HCT116 (cell line): ENCODE measurements at regions not wholly inside any gene's neighbourhood (a gene's known extent, or its start where the extent isn't known, plus 50 kb on each side); places are given as distances from the start of the nearest gene placed in this dataset.

ENCODE experiments used
- ATAC-seq: fragments of 200-7000 bp; cut with Tn5 transposase; 2 replicates; pipeline ENCODE4 v1.9.1; 2020; ENCODE audit warnings: mild to moderate bottlenecking, moderate library complexity
- BruUV-seq: library from RNA; stranded (reverse); fragments of 400-500 nt; replicated peaks from 2 replicates; lab custom pipeline; 2021; lab: Mats Ljungman, UMichigan
- CTCF ChIA-PET: fragments of 300-600 bp; sonication (Branson Sonifier 250); formaldehyde crosslinking; loops from one replicate; lab custom pipeline; 2021; ENCODE audit warnings: antibody characterized with exemption; lab: Charles Lee
- POLR2A ChIA-PET: fragments of 300-600, 350-600 bp; sonication (Branson Sonifier 250); formaldehyde crosslinking; loops from one replicate; lab custom pipeline; 2021; ENCODE audit warnings: antibody characterized with exemption; lab: Charles Lee
- RAD21 ChIA-PET, 2 experiments: fragments of 300-600 bp; sonication (Branson Sonifier 250); formaldehyde crosslinking; loops; one replicate each; lab custom pipeline; 2023; ENCODE audit warnings: low total read pairs in 2 of 2; ENCODE audit not compliant: uncharacterized antibody in 2 of 2, unreplicated experiment in 2 of 2, low non-redundant PET in 1 of 2; lab: Charles Lee
- DNase-seq: peaks from one replicate; pipeline ENCODE4 v3.0.0-alpha.2; 2010; ENCODE audit warnings: low read depth, low spot score
- H2AFZ ChIP-seq: fragments of 200-600 bp; shearing (Covaris generic), sonication (generic); 2 replicates; pipeline ENCODE4 v1.6.1; 2017; ENCODE audit warnings: low read depth, mixed run types, mixed read lengths, antibody characterized with exemption, low read length; ENCODE audit not compliant: poor library complexity, severe bottlenecking
- H3K27ac ChIP-seq: 2 replicates; pipeline ENCODE4 v1.5.1; 2012; ENCODE audit warnings: low read depth, low read length
- H3K27me3 ChIP-seq: fragments of 200-600 bp; sonication (generic); 2 replicates; pipeline ENCODE4 v1.6.1; 2016; ENCODE audit warnings: mixed run types, low read length, mixed read lengths; ENCODE audit not compliant: insufficient read depth
- H3K36me3 ChIP-seq, 2 experiments: fragments of 200-500 bp in 1 of 2; fragments of 200-600 bp in 1 of 2; sonication (Bioruptor generic) in 1 of 2; sonication (generic) in 1 of 2; 2 replicates each; pipeline versions ENCODE4 v1.5.1 to v1.6.1; 2014 to 2016; ENCODE audit warnings: low read length in 2 of 2, inconsistent platforms in 1 of 2, mixed read lengths in 1 of 2, mixed run types in 1 of 2; ENCODE audit not compliant: insufficient read depth in 2 of 2, control insufficient read depth in 1 of 2
- H3K4me1 ChIP-seq, 2 experiments: fragments of 200-600 bp in 1 of 2; sonication (generic) in 1 of 2; 2 replicates each; pipeline versions ENCODE4 v1.5.1 to v1.6.1; 2012 to 2017; ENCODE audit warnings: low read length in 2 of 2, inconsistent platforms in 1 of 2, mild to moderate bottlenecking in 1 of 2, mixed read lengths in 1 of 2, mixed run types in 1 of 2, moderate library complexity in 1 of 2; ENCODE audit not compliant: insufficient read depth in 2 of 2, control insufficient read depth in 1 of 2
- H3K4me2 ChIP-seq: fragments of 200-600 bp; sonication (generic); 2 replicates; pipeline ENCODE4 v1.6.1; 2017; ENCODE audit warnings: mixed run types, low read length, mixed read lengths
- H3K4me3 ChIP-seq, 2 experiments: fragments of 200-600 bp in 1 of 2; sonication (generic) in 1 of 2; replicated peaks in 1 of 2; 2 replicates each; pipeline ENCODE4 v1.5.1; 2011 to 2016; ENCODE audit warnings: low read length in 2 of 2, control low read depth in 1 of 2, low read depth in 1 of 2, mild to moderate bottlenecking in 1 of 2, mixed read lengths in 1 of 2, mixed run types in 1 of 2
- H3K79me2 ChIP-seq: fragments of 200-600 bp; sonication (generic); 2 replicates; pipeline ENCODE4 v1.6.1; 2017; ENCODE audit warnings: mild to moderate bottlenecking, mixed run types, low read length, moderate library complexity, mixed read lengths; ENCODE audit not compliant: insufficient read depth
- H3K9ac ChIP-seq: fragments of 200-600 bp; sonication (generic); 2 replicates; pipeline ENCODE4 v1.6.1; 2016; ENCODE audit warnings: low read length, mixed read lengths
- H3K9me2 ChIP-seq: fragments of 200-600 bp; sonication (generic), shearing (Covaris generic); 2 replicates; pipeline ENCODE4 v1.6.1; 2017; ENCODE audit warnings: mixed run types, mild to moderate bottlenecking, moderate library complexity; ENCODE audit not compliant: insufficient read depth
- H3K9me3 ChIP-seq, 2 experiments: fragments of 200-500 bp in 1 of 2; fragments of 200-600 bp in 1 of 2; sonication (Bioruptor generic) in 1 of 2; sonication (generic) in 1 of 2; 2 replicates each; pipeline ENCODE4 v1.6.1; 2014 to 2017; ENCODE audit warnings: low read length in 2 of 2, mixed read lengths in 2 of 2, inconsistent platforms in 1 of 2, low read depth in 1 of 2, mild to moderate bottlenecking in 1 of 2, mixed run types in 1 of 2, moderate library complexity in 1 of 2; ENCODE audit not compliant: control insufficient read depth in 1 of 2, insufficient read depth in 1 of 2
- H4K20me1 ChIP-seq: fragments of 200-600 bp; sonication (generic), shearing (Covaris generic); 2 replicates; pipeline ENCODE4 v1.6.1; 2017; ENCODE audit warnings: mixed run types, mild to moderate bottlenecking, moderate library complexity; ENCODE audit not compliant: insufficient read depth
- ATF3 ChIP-seq: IDR thresholded peaks from 2 replicates; pipeline ENCODE4 v1.6.1; 2012
- CBX3 ChIP-seq: IDR thresholded peaks from 2 replicates; pipeline ENCODE4 v1.6.1; 2012; ENCODE audit warnings: low read depth
- CEBPB ChIP-seq: IDR thresholded peaks from 2 replicates; pipeline ENCODE4 v1.6.1; 2012; ENCODE audit warnings: low read depth
- ELF1 ChIP-seq: IDR thresholded peaks from 2 replicates; pipeline ENCODE4 v1.6.1; 2012; ENCODE audit warnings: low read depth, borderline replicate concordance
- EZH2 ChIP-seq: fragments of 200-600 bp; sonication (generic); IDR thresholded peaks from 2 replicates; pipeline ENCODE4 v1.6.1; 2017; ENCODE audit warnings: antibody characterized with exemption, mixed run types
- EZH2phosphoT487 ChIP-seq: fragments of 200-600 bp; IDR thresholded peaks from 2 replicates; pipeline ENCODE4 v1.6.1; 2018; ENCODE audit warnings: antibody characterized with exemption, borderline replicate concordance
- FOSL1 ChIP-seq: IDR thresholded peaks from 2 replicates; pipeline ENCODE4 v1.6.1; 2012; ENCODE audit warnings: low read depth
- JUND ChIP-seq: IDR thresholded peaks from 2 replicates; pipeline ENCODE4 v1.6.1; 2012
- POLR2A ChIP-seq: IDR thresholded peaks from 2 replicates; pipeline ENCODE4 v1.7.0; 2011; ENCODE audit warnings: borderline replicate concordance; ENCODE audit not compliant: insufficient read depth, insufficient read length; ENCODE audit errors: extremely low read depth
- SP1 ChIP-seq: IDR thresholded peaks from 2 replicates; pipeline ENCODE4 v1.6.1; 2012; ENCODE audit warnings: low read depth
- SRF ChIP-seq: IDR thresholded peaks from 2 replicates; pipeline ENCODE4 v1.6.1; 2012; ENCODE audit warnings: low read depth
- TCF7L2 ChIP-seq: IDR thresholded peaks from 2 replicates; pipeline ENCODE4 v1.7.0; 2011; ENCODE audit warnings: borderline replicate concordance, inconsistent platforms; ENCODE audit not compliant: insufficient read depth, insufficient read length; ENCODE audit errors: extremely low read depth
- YY1 ChIP-seq: IDR thresholded peaks from 2 replicates; pipeline ENCODE4 v1.6.1; 2011; ENCODE audit warnings: low read length, low read depth, moderate library complexity, mild to moderate bottlenecking; ENCODE audit not compliant: insufficient replicate concordance; ENCODE audit errors: extremely low read depth
- ZFX ChIP-seq: fragments of 450-650 bp; IDR thresholded peaks from 2 replicates; pipeline ENCODE4 v1.6.1; 2017
- ZNF274 ChIP-seq: fragments of 200-500 bp; sonication (Bioruptor generic); IDR thresholded peaks from 2 replicates; pipeline ENCODE4 v1.6.1; 2014; ENCODE audit warnings: mild to moderate bottlenecking, low read depth, low read length, inconsistent platforms
- intact Hi-C: fragments of 100-400 bp; cut with micrococcal nuclease; formaldehyde crosslinking; loops from 2 replicates; pipeline ENCODE4 v1.10.0; 2022
- TF ChIP-seq, protein P1 (sequence below), 3 experiments: fragments of 200-600 bp in 1 of 3; sonication (generic) in 1 of 3; IDR thresholded peaks in 2 of 3; conservative IDR thresholded peaks in 1 of 3; 2 replicates each; pipeline ENCODE4 v1.5.1; 2012 to 2017; ENCODE audit warnings: low read depth in 2 of 3, low read length in 2 of 3, antibody characterized with exemption in 1 of 3, borderline replicate concordance in 1 of 3, control low read depth in 1 of 3, mild to moderate bottlenecking in 1 of 3, mixed read lengths in 1 of 3, mixed run types in 1 of 3, moderate library complexity in 1 of 3; ENCODE audit not compliant: insufficient read depth in 1 of 3

DNA sequence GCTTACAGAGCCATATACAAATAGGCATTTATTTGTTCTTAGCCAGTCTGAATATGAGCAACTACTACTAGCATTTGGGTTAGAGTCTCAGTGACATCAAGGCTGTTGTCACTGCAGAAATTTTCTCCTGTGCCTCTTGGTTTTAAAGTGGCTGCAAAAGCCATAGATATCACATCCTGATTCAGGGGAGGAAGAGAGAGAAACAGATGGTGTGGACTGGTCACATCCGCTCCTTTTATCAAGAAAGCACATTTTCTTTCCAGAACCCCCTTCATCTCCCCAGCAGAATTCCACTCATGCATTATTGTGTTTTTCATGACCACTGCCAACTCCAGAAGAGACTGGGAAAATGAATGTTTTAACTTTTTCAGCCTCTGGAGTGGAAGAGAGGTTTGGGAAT lies 69.8 kb downstream of the PTTG1 start:
- H3K4me2 ChIP-seq, result no peak overlapping the region
- BruUV-seq, result no TSS peak
- ATAC-seq, result no peak
- no peak overlapping the region for H2AFZ ChIP-seq
- no peaks in the 10 kb centered on the region for H3K4me1 ChIP-seq
- DNase-seq, result no peak
- no peaks in the 10 kb centered on the region for H4K20me1 ChIP-seq
- no peaks in the 10 kb centered on the region for H3K36me3 ChIP-seq
- no peak overlapping the region for H3K9ac ChIP-seq
- H3K27me3 ChIP-seq, result peaks cover 50% of the 10 kb centered on the region
- ChIA-PET POLR2A (no interaction called here), RAD21 (no interaction called here), CTCF (no interaction called here)
- H3K9me2 ChIP-seq, result no peaks in the 10 kb centered on the region
- H3K27ac ChIP-seq, result no peak overlapping the region
- H3K79me2 ChIP-seq, result no peaks in the 10 kb centered on the region
- no peak for TF ChIP-seq TCF7L2
- no peak for TF ChIP-seq SP1
- TF ChIP-seq EZH2, result no peak
- no peak for TF ChIP-seq YY1
- TF ChIP-seq CEBPB, result no peak
- no peak for TF ChIP-seq SRF
- TF ChIP-seq CBX3, result no peak
- no peak for TF ChIP-seq ZNF274
- TF ChIP-seq POLR2A, result no peak
- TF ChIP-seq JUND, result no peak
- TF ChIP-seq, protein P1, sequence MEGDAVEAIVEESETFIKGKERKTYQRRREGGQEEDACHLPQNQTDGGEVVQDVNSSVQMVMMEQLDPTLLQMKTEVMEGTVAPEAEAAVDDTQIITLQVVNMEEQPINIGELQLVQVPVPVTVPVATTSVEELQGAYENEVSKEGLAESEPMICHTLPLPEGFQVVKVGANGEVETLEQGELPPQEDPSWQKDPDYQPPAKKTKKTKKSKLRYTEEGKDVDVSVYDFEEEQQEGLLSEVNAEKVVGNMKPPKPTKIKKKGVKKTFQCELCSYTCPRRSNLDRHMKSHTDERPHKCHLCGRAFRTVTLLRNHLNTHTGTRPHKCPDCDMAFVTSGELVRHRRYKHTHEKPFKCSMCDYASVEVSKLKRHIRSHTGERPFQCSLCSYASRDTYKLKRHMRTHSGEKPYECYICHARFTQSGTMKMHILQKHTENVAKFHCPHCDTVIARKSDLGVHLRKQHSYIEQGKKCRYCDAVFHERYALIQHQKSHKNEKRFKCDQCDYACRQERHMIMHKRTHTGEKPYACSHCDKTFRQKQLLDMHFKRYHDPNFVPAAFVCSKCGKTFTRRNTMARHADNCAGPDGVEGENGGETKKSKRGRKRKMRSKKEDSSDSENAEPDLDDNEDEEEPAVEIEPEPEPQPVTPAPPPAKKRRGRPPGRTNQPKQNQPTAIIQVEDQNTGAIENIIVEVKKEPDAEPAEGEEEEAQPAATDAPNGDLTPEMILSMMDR (IDR thresholded peaks at IDR 0.05 in 2 of 3, conservative IDR thresholded peaks at IDR 0.05 in 1 of 3; ENCODE audit: borderline replicate concordance in 1 of 3, insufficient read depth in 1 of 3, low read depth in 2 of 3, low read length in 2 of 3), result no peak
- TF ChIP-seq ATF3, result no peak
- TF ChIP-seq EZH2phosphoT487, result no peak
- no peak for TF ChIP-seq ZFX
- TF ChIP-seq FOSL1, result no peak
- TF ChIP-seq ELF1, result no peak
- no peaks in the 10 kb centered on the region for H3K9me3 ChIP-seq
- H3K4me3 ChIP-seq, result no peak overlapping the region
- intact Hi-C loops, result no loop called here
